ENCODE measurements at regions not wholly inside any gene's neighbourhood (a gene's known extent, or its start where the extent isn't known, plus 50 kb on each side); places are given as distances from the start of the nearest gene placed in this dataset.

GRCh38 chr1:30327370-30328099, 395.9 kb downstream of the MATN1 start:
- POLR2A ChIA-PET (ENCODE audit: low non-redundant PET): no interaction called here
- DNase-seq (ENCODE audit: low spot score): no peak
- TF ChIP-seq CTCF (conservative IDR thresholded peaks at IDR 0.05; ENCODE audit: low read depth): no peak
- H3K27ac ChIP-seq: no peak overlapping the region
- CTCF ChIA-PET: no interaction called here

- H3K27ac ChIP-seq: no peak overlapping the region
- ChIA-PET CTCF (interaction anchor here (0.6 to 1.1 kb wide), 2 partner anchors 54 to 117 kb away, joined by 3 to 6 read pairs; no protein-coding TSS in a partner anchor), POLR2A (ENCODE audit: low non-redundant PET) (no interaction called here)
- no peak for TF ChIP-seq CTCF (conservative IDR thresholded peaks at IDR 0.05; ENCODE audit: low read depth)
- DNase-seq (ENCODE audit: low spot score): no peak
Observed at GRCh38 chr1:30325999-30326398, 397.4 kb downstream of the MATN1 start.

GRCh38 chr1:30325085-30325935, 398.1 kb downstream of the MATN1 start:
- POLR2A ChIA-PET (ENCODE audit: low non-redundant PET): no interaction called here
- CTCF ChIA-PET: interaction anchor here (1.1 kb wide), 1 partner anchor 55 kb away, joined by 6 read pairs; no protein-coding TSS in a partner anchor
- TF ChIP-seq CTCF (conservative IDR thresholded peaks at IDR 0.05; ENCODE audit: low read depth): no peak
- no peak for DNase-seq (ENCODE audit: low spot score)
- H3K27ac ChIP-seq: no peak overlapping the region

GRCh38 chr1:30324251-30325084, 398.9 kb downstream of the MATN1 start:
- DNase-seq (ENCODE audit: low spot score): no peak
- no peak for TF ChIP-seq CTCF (conservative IDR thresholded peaks at IDR 0.05; ENCODE audit: low read depth)
- ChIA-PET POLR2A (ENCODE audit: low non-redundant PET) (no interaction called here), CTCF (no interaction called here)
- no peak overlapping the region for H3K27ac ChIP-seq

- TF ChIP-seq CTCF (conservative IDR thresholded peaks at IDR 0.05; ENCODE audit: low read depth): no peak
- DNase-seq (ENCODE audit: low spot score): no peak
- ChIA-PET POLR2A (ENCODE audit: low non-redundant PET) (no interaction called here), CTCF (no interaction called here)
- H3K27ac ChIP-seq: no peak overlapping the region
Observed at GRCh38 chr1:30323841-30324240, 399.5 kb downstream of the MATN1 start.

- no peak for DNase-seq (ENCODE audit: low spot score)
- ChIA-PET CTCF (interaction anchor here (0.5 kb wide), 1 partner anchor 13 kb away, joined by 3 read pairs; no protein-coding TSS in a partner anchor), POLR2A (ENCODE audit: low non-redundant PET) (no interaction called here)
- no peak overlapping the region for H3K27ac ChIP-seq
- no peak for TF ChIP-seq CTCF (conservative IDR thresholded peaks at IDR 0.05; ENCODE audit: low read depth)
Observed at GRCh38 chr1:30323352-30323751, 400.0 kb downstream of the MATN1 start.

Measured in RWPE1 (cell line).